Mucosa of descending colon (tissue), 3 donors: ENCODE measurements at regions not wholly inside any gene's neighbourhood (a gene's known extent, or its start where the extent isn't known, plus 50 kb on each side); places are given as distances from the start of the nearest gene placed in this dataset.

ENCODE experiments used
- ATAC-seq: fragments of 200-7000 bp; cut with Tn5 transposase; one replicate; pipeline ENCODE4 v1.9.1; 2020; ENCODE audit warnings: mild to moderate bottlenecking, moderate library complexity
- DNase-seq, 3 donors: peaks; one replicate each; pipeline ENCODE4 v3.0.0-alpha.2; 2020
- H3K36me3 ChIP-seq: fragments of 200-600 bp; one replicate; pipeline ENCODE4 v1.8.0; 2021; ENCODE audit warnings: low read depth, mild to moderate bottlenecking
- H3K4me1 ChIP-seq: fragments of 200-600 bp; one replicate; pipeline ENCODE4 v1.8.0; 2021; ENCODE audit warnings: low read depth, mild to moderate bottlenecking
- H3K4me3 ChIP-seq: fragments of 200-600 bp; one replicate; pipeline ENCODE4 v1.8.0; 2021; ENCODE audit warnings: mild to moderate bottlenecking
- H3K9me3 ChIP-seq: fragments of 200-600 bp; one replicate; pipeline ENCODE4 v1.8.0; 2021; ENCODE audit warnings: mild to moderate bottlenecking
- intact Hi-C, 2 donors: fragments of 100-400 bp; cut with DNase I in 1 of 2; cut with micrococcal nuclease in 1 of 2; formaldehyde crosslinking; loops; one replicate each; pipeline versions ENCODE4 v1.11.0 to v1.11.1; 2022; cut with DNase I, micrococcal nuclease
- TF ChIP-seq, protein P1 (sequence below): fragments of 200-600 bp; IDR thresholded peaks from one replicate; pipeline ENCODE4 v1.8.0; 2022; ENCODE audit warnings: antibody characterized with exemption, mild to moderate bottlenecking
- donor health status: DM: no; HTN: no; CAD: no; lungs with moderate emphysema.
- donor health status: DM: no; HTN: no; CAD: no.
- donor health status: DM: no; HTN: yes; CAD: no.

- no peak for DNase-seq
- Histone ChIP-seq H3K9me3 (no peaks in the 10 kb centered on the region), H3K36me3 (no peaks in the 10 kb centered on the region), H3K4me3 (no peak overlapping the region), H3K4me1 (no peaks in the 10 kb centered on the region)
- no peak for ATAC-seq
- TF ChIP-seq, protein P1, sequence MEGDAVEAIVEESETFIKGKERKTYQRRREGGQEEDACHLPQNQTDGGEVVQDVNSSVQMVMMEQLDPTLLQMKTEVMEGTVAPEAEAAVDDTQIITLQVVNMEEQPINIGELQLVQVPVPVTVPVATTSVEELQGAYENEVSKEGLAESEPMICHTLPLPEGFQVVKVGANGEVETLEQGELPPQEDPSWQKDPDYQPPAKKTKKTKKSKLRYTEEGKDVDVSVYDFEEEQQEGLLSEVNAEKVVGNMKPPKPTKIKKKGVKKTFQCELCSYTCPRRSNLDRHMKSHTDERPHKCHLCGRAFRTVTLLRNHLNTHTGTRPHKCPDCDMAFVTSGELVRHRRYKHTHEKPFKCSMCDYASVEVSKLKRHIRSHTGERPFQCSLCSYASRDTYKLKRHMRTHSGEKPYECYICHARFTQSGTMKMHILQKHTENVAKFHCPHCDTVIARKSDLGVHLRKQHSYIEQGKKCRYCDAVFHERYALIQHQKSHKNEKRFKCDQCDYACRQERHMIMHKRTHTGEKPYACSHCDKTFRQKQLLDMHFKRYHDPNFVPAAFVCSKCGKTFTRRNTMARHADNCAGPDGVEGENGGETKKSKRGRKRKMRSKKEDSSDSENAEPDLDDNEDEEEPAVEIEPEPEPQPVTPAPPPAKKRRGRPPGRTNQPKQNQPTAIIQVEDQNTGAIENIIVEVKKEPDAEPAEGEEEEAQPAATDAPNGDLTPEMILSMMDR: no peak
- intact Hi-C loops: no loop called here
These were observed 65.4 kb upstream of the PARP1 start for GRCh38 chr1:226473325-226473724.

DNA sequence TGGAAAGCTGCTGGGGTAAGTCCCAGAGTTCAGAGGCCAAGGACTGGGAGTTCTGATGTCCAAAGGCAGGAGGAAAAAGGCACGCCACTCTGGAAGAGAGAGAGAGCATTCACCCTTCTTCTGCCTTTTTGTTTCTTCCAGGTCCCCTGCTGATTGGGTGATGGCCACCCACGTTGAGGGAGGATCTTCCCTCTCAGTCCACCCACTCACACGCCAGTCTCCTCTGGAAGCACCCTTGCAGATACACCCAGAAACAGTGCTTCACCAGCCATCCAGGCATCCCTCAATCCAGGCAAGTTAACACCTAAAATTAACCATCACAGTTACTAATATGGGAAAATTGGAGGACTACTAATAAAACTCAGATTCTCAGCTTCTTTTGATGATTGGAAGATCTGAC is 66.1 kb upstream of the PARP1 start:
- intact Hi-C loops: no loop called here
- Histone ChIP-seq H3K4me1 (no peaks in the 10 kb centered on the region), H3K36me3 (no peaks in the 10 kb centered on the region), H3K4me3 (no peak overlapping the region), H3K9me3 (no peaks in the 10 kb centered on the region)
- ATAC-seq (no peak), DNase-seq (no peak)
- TF ChIP-seq, protein P1: no peak

- no peaks in the 10 kb centered on the region for H3K4me1 ChIP-seq
- ATAC-seq: no peak
- no peak for DNase-seq
- TF ChIP-seq, protein P1: no peak
- intact Hi-C loops: no loop called here
- H3K36me3 ChIP-seq: no peaks in the 10 kb centered on the region
- no peak overlapping the region for H3K4me3 ChIP-seq
- no peaks in the 10 kb centered on the region for H3K9me3 ChIP-seq
These were observed 66.7 kb upstream of the PARP1 start for GRCh38 chr1:226474443-226475141.

GRCh38 chr1:226475142-226475511 is 67.2 kb upstream of the PARP1 start:
- Histone ChIP-seq H3K36me3 (no peaks in the 10 kb centered on the region), H3K4me3 (no peak overlapping the region), H3K4me1 (peaks cover 4% of the 10 kb centered on the region), H3K9me3 (no peaks in the 10 kb centered on the region)
- intact Hi-C loops: no loop called here
- no peak for ATAC-seq
- DNase-seq: no peak
- TF ChIP-seq, protein P1: no peak

GRCh38 chr1:226476066-226476465 is 68.2 kb upstream of the PARP1 start:
- TF ChIP-seq, protein P1: no peak
- intact Hi-C loops: no loop called here
- H3K36me3 ChIP-seq: no peaks in the 10 kb centered on the region

More at GRCh38 chr1:226476066-226476465, 68.2 kb upstream of the PARP1 start:
- no peak for DNase-seq
- no peaks in the 10 kb centered on the region for H3K9me3 ChIP-seq
- H3K4me1 ChIP-seq: peaks cover 7% of the 10 kb centered on the region
- no peak for ATAC-seq
- no peak overlapping the region for H3K4me3 ChIP-seq
